C4-2B (cell line): ENCODE measurements at regions not wholly inside any gene's neighbourhood (a gene's known extent, or its start where the extent isn't known, plus 50 kb on each side); places are given as distances from the start of the nearest gene placed in this dataset.

Experiments
- H3K27ac ChIP-seq: fragments of 450-650 bp; 2 replicates; pipeline ENCODE4 v1.5.1; 2017
- CTCF ChIP-seq: fragments of 450-650 bp; conservative IDR thresholded peaks from 2 replicates; pipeline ENCODE4 v1.5.1; 2017; ENCODE audit warnings: mild to moderate bottlenecking
- ZFX ChIP-seq: fragments of 450-650 bp; IDR thresholded peaks from 2 replicates; pipeline ENCODE4 v1.6.1; 2017

GRCh38 chr6:165040440-165040839 lies 269.0 kb downstream of the C6orf118 start:
- no peak overlapping the region for H3K27ac ChIP-seq
- TF ChIP-seq CTCF, result no peak
- TF ChIP-seq ZFX, result no peak

GRCh38 chr6:165034271-165034741 lies 275.1 kb downstream of the C6orf118 start:
- H3K27ac ChIP-seq, result no peak overlapping the region
- TF ChIP-seq CTCF (no peak), ZFX (no peak)

- TF ChIP-seq ZFX (no peak), CTCF (no peak)
- no peak overlapping the region for H3K27ac ChIP-seq
Observed at GRCh38 chr6:165031502-165031901, 277.9 kb downstream of the C6orf118 start.

GRCh38 chr6:165025040-165025439 lies 284.4 kb downstream of the C6orf118 start:
- no peak overlapping the region for H3K27ac ChIP-seq
- TF ChIP-seq ZFX, result no peak
- no peak for TF ChIP-seq CTCF

GRCh38 chr6:165019681-165020080 lies 289.7 kb downstream of the C6orf118 start:
- TF ChIP-seq CTCF (no peak), ZFX (no peak)
- no peak overlapping the region for H3K27ac ChIP-seq

GRCh38 chr6:165015676-165016075 lies 293.7 kb downstream of the C6orf118 start:
- no peak overlapping the region for H3K27ac ChIP-seq
- TF ChIP-seq ZFX (no peak), CTCF (no peak)

GRCh38 chr6:165013701-165014100 lies 295.7 kb downstream of the C6orf118 start:
- H3K27ac ChIP-seq, result no peak overlapping the region
- TF ChIP-seq ZFX, result no peak
- TF ChIP-seq CTCF, result no peak
